WERI-Rb-1 (cell line): ENCODE measurements at regions not wholly inside any gene's neighbourhood (a gene's known extent, or its start where the extent isn't known, plus 50 kb on each side); places are given as distances from the start of the nearest gene placed in this dataset.

Source experiments
- DNase-seq: peaks from one replicate; pipeline ENCODE4 v3.0.0-alpha.2; 2020
- H3K27ac ChIP-seq: fragments of 250-450 bp; sonication (Bioruptor Pico); 2 replicates; pipeline ENCODE4 v1.5.1; 2020; ENCODE audit warnings: mild to moderate bottlenecking, moderate library complexity
- H3K27me3 ChIP-seq: fragments of 250-450 bp; sonication (Bioruptor Pico); 2 replicates; pipeline ENCODE4 v1.5.1; 2021; ENCODE audit warnings: mild to moderate bottlenecking, low read depth, moderate library complexity; ENCODE audit not compliant: insufficient read depth, severe bottlenecking
- H3K36me3 ChIP-seq: fragments of 250-450 bp; sonication (Bioruptor Pico); 2 replicates; pipeline ENCODE4 v1.5.1; 2020; ENCODE audit warnings: mild to moderate bottlenecking, moderate library complexity
- H3K4me3 ChIP-seq: 2 replicates; pipeline ENCODE4 v1.5.1; 2011; ENCODE audit warnings: low read depth, mild to moderate bottlenecking, control low read depth, low read length
- H3K9me3 ChIP-seq: fragments of 250-450 bp; sonication (Bioruptor Pico); 2 replicates; pipeline ENCODE4 v1.5.1; 2021; ENCODE audit warnings: mild to moderate bottlenecking, moderate library complexity; ENCODE audit not compliant: severe bottlenecking
- TF ChIP-seq, protein P1 (sequence below): IDR thresholded peaks from 2 replicates; pipeline ENCODE4 v1.5.1; 2011; ENCODE audit warnings: low read depth, mild to moderate bottlenecking, control low read depth, inconsistent platforms, low read length

DNA sequence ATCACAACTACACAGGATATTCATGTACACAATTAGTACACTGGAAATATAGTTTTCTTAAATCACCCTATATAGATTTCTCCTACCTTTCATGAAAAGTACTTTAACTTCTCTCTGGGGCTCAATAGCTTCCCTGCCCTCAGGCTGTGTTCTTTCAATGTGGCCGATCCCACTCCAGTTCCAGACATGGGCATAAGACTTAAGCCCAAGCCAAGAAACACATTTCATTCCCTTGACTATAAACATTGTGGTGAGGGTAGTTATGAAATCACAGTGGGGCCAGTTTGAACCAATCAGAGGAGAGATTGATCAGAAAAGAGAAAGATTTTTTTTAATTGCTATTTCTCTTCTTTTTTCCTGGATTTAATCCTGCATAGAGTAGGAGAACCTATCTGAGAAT, 904.6 kb upstream of the SORCS1 start:
- TF ChIP-seq, protein P1, sequence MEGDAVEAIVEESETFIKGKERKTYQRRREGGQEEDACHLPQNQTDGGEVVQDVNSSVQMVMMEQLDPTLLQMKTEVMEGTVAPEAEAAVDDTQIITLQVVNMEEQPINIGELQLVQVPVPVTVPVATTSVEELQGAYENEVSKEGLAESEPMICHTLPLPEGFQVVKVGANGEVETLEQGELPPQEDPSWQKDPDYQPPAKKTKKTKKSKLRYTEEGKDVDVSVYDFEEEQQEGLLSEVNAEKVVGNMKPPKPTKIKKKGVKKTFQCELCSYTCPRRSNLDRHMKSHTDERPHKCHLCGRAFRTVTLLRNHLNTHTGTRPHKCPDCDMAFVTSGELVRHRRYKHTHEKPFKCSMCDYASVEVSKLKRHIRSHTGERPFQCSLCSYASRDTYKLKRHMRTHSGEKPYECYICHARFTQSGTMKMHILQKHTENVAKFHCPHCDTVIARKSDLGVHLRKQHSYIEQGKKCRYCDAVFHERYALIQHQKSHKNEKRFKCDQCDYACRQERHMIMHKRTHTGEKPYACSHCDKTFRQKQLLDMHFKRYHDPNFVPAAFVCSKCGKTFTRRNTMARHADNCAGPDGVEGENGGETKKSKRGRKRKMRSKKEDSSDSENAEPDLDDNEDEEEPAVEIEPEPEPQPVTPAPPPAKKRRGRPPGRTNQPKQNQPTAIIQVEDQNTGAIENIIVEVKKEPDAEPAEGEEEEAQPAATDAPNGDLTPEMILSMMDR = no peak
- no peak overlapping the region for H3K27ac ChIP-seq
- no peaks in the 10 kb centered on the region for H3K36me3 ChIP-seq
- H3K9me3 ChIP-seq = no peaks in the 10 kb centered on the region
- no peak overlapping the region for H3K4me3 ChIP-seq
- no peaks in the 10 kb centered on the region for H3K27me3 ChIP-seq
- no peak for DNase-seq

DNA sequence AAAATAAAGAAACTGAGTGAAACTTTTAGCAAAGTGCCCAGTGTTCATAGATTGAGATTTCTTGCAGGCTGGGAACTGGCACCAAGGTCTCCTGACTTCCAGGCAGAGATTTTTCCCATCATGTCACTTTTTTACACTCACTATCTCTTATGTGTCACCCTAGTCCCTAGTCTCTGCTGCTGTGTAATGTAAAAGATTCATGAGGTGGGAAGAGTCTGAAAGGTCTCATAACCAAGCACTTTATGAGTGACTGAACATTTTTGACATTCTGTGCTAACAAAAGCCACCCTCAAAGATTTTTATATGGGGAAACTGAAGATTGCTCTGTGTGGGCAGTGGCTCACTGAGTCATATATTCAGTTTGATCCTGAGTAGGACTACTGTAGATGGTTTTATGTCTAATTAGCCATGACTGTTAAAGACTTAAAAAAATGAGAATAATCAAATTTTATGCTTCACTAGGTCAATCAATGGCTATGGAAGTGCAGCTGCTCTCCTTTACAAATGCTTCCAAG, 900.3 kb upstream of the SORCS1 start:
- Histone ChIP-seq H3K36me3 (no peaks in the 10 kb centered on the region), H3K27ac (no peak overlapping the region), H3K27me3 (no peaks in the 10 kb centered on the region), H3K4me3 (no peak overlapping the region), H3K9me3 (no peaks in the 10 kb centered on the region)
- DNase-seq = no peak
- TF ChIP-seq, protein P1 = no peak

DNA sequence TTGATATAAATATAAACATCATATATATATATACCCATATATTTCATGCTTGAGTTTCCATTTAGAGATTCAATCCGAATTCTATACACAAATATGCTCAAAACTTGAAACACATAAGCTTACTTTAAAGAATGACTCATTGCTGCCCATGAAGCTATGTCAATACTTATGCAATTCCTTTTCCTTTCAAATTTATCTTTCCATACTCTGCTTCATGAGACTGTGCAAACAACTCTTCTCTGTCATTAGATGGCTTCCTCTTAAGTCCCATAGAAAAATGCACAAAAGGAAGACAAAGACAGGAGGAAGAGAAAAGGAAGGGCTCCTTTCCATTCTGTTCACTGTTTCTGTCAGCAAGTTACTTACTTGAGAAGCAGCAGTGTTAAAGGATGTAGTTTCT, 895.7 kb upstream of the SORCS1 start:
- no peak overlapping the region for H3K4me3 ChIP-seq
- H3K9me3 ChIP-seq = no peaks in the 10 kb centered on the region
- TF ChIP-seq, protein P1 = no peak
- DNase-seq = no peak
- no peaks in the 10 kb centered on the region for H3K27me3 ChIP-seq
- no peaks in the 10 kb centered on the region for H3K36me3 ChIP-seq
- H3K27ac ChIP-seq = no peak overlapping the region

DNA sequence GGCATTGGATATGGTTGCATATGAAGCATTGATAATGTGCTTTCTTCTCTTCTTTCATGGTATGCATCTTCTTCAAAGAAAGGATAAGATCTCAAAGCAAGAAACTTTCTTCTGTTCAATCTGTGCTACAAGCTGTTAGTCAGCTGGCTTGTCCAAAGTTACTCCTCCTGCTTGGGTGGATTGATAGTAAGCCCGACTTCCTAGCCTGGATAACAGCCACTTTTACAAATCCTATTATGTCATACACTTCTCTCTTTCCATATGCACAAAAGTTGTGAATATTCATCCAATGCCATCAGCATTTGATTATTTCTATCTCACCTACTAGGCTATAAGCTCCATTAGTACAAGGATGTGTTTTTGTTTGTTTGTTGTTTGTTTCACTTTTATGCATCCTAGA, 891.0 kb upstream of the SORCS1 start:
- peak; percentile 19 for DNase-seq
- peak overlapping the region; percentile 11 for H3K4me3 ChIP-seq
- peak overlapping the region; percentile 57 for H3K27ac ChIP-seq
- TF ChIP-seq, protein P1 = no peak
- no peaks in the 10 kb centered on the region for H3K9me3 ChIP-seq
- H3K27me3 ChIP-seq = no peaks in the 10 kb centered on the region
- H3K36me3 ChIP-seq = no peaks in the 10 kb centered on the region

DNA sequence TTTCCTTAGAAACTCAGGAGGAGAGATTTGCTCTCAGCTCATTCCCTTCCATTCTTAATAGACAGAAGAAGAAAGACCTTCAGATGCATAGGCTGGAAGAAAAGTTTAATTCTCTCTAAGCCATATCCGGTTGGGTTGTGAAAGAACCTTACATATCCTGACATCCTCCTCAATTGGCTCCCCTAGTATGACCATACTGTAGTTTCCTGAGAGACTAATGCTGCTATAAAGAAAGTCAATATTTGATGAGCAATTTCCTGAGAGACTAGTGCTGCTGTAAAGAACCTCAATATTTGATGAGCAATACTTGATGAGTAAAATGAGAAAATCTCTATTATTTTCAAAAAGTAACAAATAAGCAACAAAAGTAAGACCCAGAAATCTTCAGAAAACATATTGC, 888.5 kb upstream of the SORCS1 start:
- TF ChIP-seq, protein P1 = no peak
- no peak overlapping the region for H3K27ac ChIP-seq
- no peaks in the 10 kb centered on the region for H3K27me3 ChIP-seq
- H3K4me3 ChIP-seq = no peak overlapping the region
- H3K36me3 ChIP-seq = no peaks in the 10 kb centered on the region
- no peaks in the 10 kb centered on the region for H3K9me3 ChIP-seq
- DNase-seq = no peak

DNA sequence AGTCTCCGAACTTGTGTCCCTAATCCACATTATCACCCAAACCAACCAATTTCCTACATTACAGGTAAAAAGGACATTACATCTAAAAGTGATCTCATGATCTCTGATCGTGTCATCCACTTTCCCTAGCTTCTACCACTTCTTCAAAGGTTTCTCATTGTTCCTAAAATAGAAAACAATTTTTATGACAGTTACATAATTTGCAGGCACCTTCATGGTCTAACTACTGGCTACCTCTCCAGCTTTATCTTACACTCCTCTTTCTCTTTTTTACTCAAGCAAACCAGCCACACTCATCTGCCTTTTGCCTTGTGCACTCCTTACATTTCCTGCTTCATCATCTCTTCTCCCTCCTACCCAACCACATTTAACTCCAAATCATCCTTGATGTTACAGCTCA, 886.7 kb upstream of the SORCS1 start:
- no peak for DNase-seq
- Histone ChIP-seq H3K9me3 (peaks cover 5% of the 10 kb centered on the region), H3K27me3 (no peaks in the 10 kb centered on the region), H3K27ac (no peak overlapping the region), H3K4me3 (no peak overlapping the region), H3K36me3 (no peaks in the 10 kb centered on the region)
- TF ChIP-seq, protein P1 = no peak
